Astrocyte of the spinal cord (primary cell): ENCODE measurements at regions not wholly inside any gene's neighbourhood (a gene's known extent, or its start where the extent isn't known, plus 50 kb on each side); places are given as distances from the start of the nearest gene placed in this dataset.
A peak's percentile ranks its signal among the peaks of the same experiment; 100 is the strongest.
"Not testable (repeated sequence)": the region's sequence is repeated elsewhere in the genome, so short reads cannot be mapped to it uniquely, and the experiment has no call there.

Source experiments
- DNase-seq: peaks from one replicate; pipeline ENCODE4 v3.0.0; 2011; ENCODE audit warnings: low read depth, low spot score
- H3K4me3 ChIP-seq: 2 replicates; pipeline ENCODE4 v1.5.1; 2011; ENCODE audit warnings: low read depth, mild to moderate bottlenecking, low read length, moderate library complexity
- CTCF ChIP-seq: IDR thresholded peaks from 2 replicates; pipeline ENCODE4 v1.5.1; 2012; ENCODE audit warnings: low read depth, mild to moderate bottlenecking, low read length, inconsistent platforms
- in situ Hi-C: cut with HindIII; loops from 2 replicates; pipeline ENCODE4 v1.10.0; 2017; ENCODE audit warnings: low sequenced_read_pairs

- in situ Hi-C loops: no loop called here
- TF ChIP-seq CTCF: no peak
- peak; percentile 39 for DNase-seq
- H3K4me3 ChIP-seq: no peak overlapping the region
Measured at GRCh38 chr1:29682919-29683295, 446.6 kb downstream of the PTPRU start.

GRCh38 chr1:29682171-29682918 is 446.0 kb downstream of the PTPRU start:
- in situ Hi-C loops: no loop called here
- DNase-seq: no peak
- no peak overlapping the region for H3K4me3 ChIP-seq
- no peak for TF ChIP-seq CTCF

DNA sequence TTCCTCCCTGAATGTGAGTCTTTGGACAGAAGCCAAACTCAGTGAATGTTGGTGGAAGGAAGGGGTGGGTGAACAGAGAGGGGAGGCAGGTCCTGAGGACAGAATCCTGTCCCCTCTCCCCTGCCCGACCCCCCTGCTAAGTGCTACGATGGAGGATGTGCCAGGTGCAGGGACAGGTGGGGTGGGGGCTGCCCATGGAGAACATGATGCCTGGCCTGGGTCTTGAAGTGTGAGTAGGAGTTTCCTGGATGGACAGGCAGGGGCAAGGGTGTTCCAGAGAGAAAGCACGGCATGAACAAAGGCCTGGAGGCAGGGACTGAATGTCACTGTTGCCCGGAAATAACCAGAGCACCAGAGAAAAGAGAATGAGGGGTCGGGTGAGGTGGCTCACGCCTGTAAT is 445.1 kb downstream of the PTPRU start:
- DNase-seq, in situ Hi-C loops, H3K4me3 ChIP-seq: not testable (repeated sequence)

- no peak for TF ChIP-seq CTCF
- no peak overlapping the region for H3K4me3 ChIP-seq
- DNase-seq: no peak
- in situ Hi-C loops: no loop called here
Measured at GRCh38 chr1:29679828-29680558, 443.7 kb downstream of the PTPRU start.

DNA sequence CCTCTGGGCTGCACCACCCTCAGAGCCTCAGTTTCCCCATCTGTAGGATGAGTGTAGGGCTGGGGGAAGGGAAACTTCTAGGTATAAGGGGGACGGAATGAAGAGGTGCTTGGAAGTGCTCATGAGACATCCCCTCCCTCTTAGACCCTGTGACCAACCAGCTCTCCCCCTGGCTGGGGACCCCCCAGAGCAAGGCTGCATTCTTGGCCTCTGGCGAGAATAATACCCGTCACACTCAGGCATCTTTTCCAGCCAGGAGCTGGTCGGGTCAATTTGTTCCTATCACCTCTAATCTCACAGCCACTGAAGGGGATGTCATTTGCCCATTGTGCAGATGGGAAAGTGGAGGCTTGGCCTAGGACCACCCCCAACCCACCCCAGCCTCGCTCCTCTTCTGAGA is 443.0 kb downstream of the PTPRU start:
- in situ Hi-C loops: no loop called here
- TF ChIP-seq CTCF: no peak
- no peak for DNase-seq

DNA sequence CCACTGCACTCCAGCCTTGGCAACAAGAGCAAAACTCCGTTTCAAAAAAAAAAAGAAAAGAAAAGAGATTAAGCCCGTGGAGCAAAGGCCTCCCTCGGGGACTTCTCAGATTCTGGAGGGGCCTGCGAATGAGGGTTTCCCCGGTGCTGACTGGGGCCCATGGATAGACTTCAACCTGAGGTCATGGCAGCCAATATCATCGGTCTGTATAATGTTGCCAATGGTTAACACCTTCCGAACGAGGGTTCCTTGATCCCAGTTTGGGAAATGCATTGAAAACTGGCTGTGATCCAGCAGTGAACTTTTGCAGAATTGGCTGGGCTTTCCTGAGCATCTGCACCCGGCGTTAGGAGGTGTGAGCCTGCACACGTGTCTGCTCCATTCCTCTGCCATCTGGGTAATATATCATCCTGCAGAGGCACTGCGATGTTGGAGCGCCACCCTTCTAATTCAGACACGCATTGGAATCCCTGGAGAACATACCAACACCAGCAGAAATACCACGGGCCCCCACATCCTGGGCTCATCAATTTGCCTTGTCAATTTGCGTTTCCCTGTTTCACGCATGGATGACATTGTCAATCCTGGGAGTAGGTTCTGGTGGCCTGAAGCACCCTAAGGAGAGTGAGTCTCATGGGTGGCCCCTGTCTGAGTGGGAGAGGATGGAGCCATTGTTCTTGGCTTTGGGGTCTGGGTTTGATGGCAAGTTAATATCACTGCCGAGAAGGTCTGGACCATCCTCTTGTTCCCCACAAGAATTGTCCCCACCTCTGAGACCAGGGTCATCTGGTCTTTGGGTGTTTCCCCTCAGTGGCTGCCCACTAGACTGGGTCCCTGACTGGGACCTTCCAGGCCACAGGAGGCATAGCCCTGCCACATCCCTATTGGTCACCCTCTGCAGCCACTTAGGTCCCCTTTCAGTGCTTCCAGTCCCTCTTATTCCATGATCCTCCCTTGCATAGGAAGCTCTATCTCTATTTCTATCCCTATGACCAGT is 441.0 kb downstream of the PTPRU start:
- no peak for DNase-seq
- no peak overlapping the region for H3K4me3 ChIP-seq
- in situ Hi-C loops: no loop called here
- no peak for TF ChIP-seq CTCF

More for the DNA sequence above, 443.0 kb downstream of the PTPRU start:
- no peak overlapping the region for H3K4me3 ChIP-seq
